Gastrocnemius medialis (tissue), 4 donors: ENCODE measurements at regions not wholly inside any gene's neighbourhood (a gene's known extent, or its start where the extent isn't known, plus 50 kb on each side); places are given as distances from the start of the nearest gene placed in this dataset.

Experiments used
- CTCF ChIP-seq, 5 experiments: fragments of 450-650 bp in 3 of 5; fragments of 200-600 bp in 2 of 5; sonication (generic) in 2 of 5; IDR thresholded peaks in 4 of 5; conservative IDR thresholded peaks in 1 of 5; 1 replicate in 4 of 5; 2 replicates in 1 of 5; pipeline ENCODE4 v1.5.1; 2016 to 2019; ENCODE audit warnings: antibody characterized with exemption in 5 of 5, mild to moderate bottlenecking in 3 of 5, moderate library complexity in 3 of 5
- POLR2A ChIP-seq, 2 donors: fragments of 450-650 bp; IDR thresholded peaks; one replicate each; pipeline ENCODE4 v1.6.1; 2017; ENCODE audit warnings: antibody characterized with exemption in 2 of 2, mild to moderate bottlenecking in 2 of 2, moderate library complexity in 2 of 2

GRCh38 chr7:115526278-115526677 is 504.3 kb downstream of the TFEC start:
- TF ChIP-seq CTCF (IDR thresholded peaks at IDR 0.05 in 4 of 5, conservative IDR thresholded peaks at IDR 0.05 in 1 of 5): no peak
- TF ChIP-seq POLR2A (IDR thresholded peaks at IDR 0.05): no peak
